ENCODE measurements at regions not wholly inside any gene's neighbourhood (a gene's known extent, or its start where the extent isn't known, plus 50 kb on each side); places are given as distances from the start of the nearest gene placed in this dataset.

- DNase-seq (ENCODE audit: low read depth), result no peak
- H3K4me3 ChIP-seq (ENCODE audit: control insufficient read depth, low read depth, low read length), result no peak overlapping the region
- no peak for TF ChIP-seq CTCF (IDR thresholded peaks at IDR 0.05; ENCODE audit: control insufficient read depth, insufficient read depth, low read depth, low read length, missing control alignments)
These were observed 593.4 kb upstream of the CDH4 start for GRCh38 chr20:60658681-60659080.

GRCh38 chr20:60659240-60659639, 592.8 kb upstream of the CDH4 start:
- no peak for TF ChIP-seq CTCF (IDR thresholded peaks at IDR 0.05; ENCODE audit: control insufficient read depth, insufficient read depth, low read depth, low read length, missing control alignments)
- no peak for DNase-seq (ENCODE audit: low read depth)
- no peak overlapping the region for H3K4me3 ChIP-seq (ENCODE audit: control insufficient read depth, low read depth, low read length)

- no peak for TF ChIP-seq CTCF (IDR thresholded peaks at IDR 0.05; ENCODE audit: control insufficient read depth, insufficient read depth, low read depth, low read length, missing control alignments)
- H3K4me3 ChIP-seq (ENCODE audit: control insufficient read depth, low read depth, low read length), result no peak overlapping the region
- DNase-seq (ENCODE audit: low read depth), result no peak
These were observed 589.8 kb upstream of the CDH4 start for GRCh38 chr20:60662307-60662706.

- H3K4me3 ChIP-seq (ENCODE audit: control insufficient read depth, low read depth, low read length), result no peak overlapping the region
- DNase-seq (ENCODE audit: low read depth), result no peak
- no peak for TF ChIP-seq CTCF (IDR thresholded peaks at IDR 0.05; ENCODE audit: control insufficient read depth, insufficient read depth, low read depth, low read length, missing control alignments)
These were observed 588.0 kb upstream of the CDH4 start for GRCh38 chr20:60664106-60664505.

GRCh38 chr20:60667641-60668040, 584.4 kb upstream of the CDH4 start:
- DNase-seq (ENCODE audit: low read depth), result no peak
- H3K4me3 ChIP-seq (ENCODE audit: control insufficient read depth, low read depth, low read length), result no peak overlapping the region
- no peak for TF ChIP-seq CTCF (IDR thresholded peaks at IDR 0.05; ENCODE audit: control insufficient read depth, insufficient read depth, low read depth, low read length, missing control alignments)

GRCh38 chr20:60669211-60669610, 582.9 kb upstream of the CDH4 start:
- DNase-seq (ENCODE audit: low read depth), result no peak
- no peak overlapping the region for H3K4me3 ChIP-seq (ENCODE audit: control insufficient read depth, low read depth, low read length)
- no peak for TF ChIP-seq CTCF (IDR thresholded peaks at IDR 0.05; ENCODE audit: control insufficient read depth, insufficient read depth, low read depth, low read length, missing control alignments)

DNA sequence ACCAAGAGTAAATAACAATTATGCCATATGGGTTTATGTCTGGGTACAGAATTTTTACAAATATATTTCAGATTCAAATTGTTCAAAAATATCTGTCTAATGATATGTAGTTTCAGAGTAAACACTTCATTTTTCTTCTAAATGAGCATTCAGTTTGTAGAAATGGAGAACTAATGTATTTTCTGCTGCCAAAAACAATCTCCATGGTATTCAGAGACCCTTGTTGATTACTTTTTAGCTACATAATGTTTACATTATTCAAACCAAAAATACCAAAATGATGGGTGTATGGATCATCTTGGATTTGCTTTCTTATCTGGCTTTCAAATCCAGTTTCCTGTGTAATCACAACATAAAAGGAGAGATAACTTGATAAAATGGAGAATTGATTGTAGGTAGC, 576.0 kb upstream of the CDH4 start:
- no peak for DNase-seq (ENCODE audit: low read depth)
- no peak for TF ChIP-seq CTCF (IDR thresholded peaks at IDR 0.05; ENCODE audit: control insufficient read depth, insufficient read depth, low read depth, low read length, missing control alignments)
- H3K4me3 ChIP-seq (ENCODE audit: control insufficient read depth, low read depth, low read length), result no peak overlapping the region
